Tibial artery (tissue), 4 donors: ENCODE measurements at regions not wholly inside any gene's neighbourhood (a gene's known extent, or its start where the extent isn't known, plus 50 kb on each side); places are given as distances from the start of the nearest gene placed in this dataset.

ENCODE experiments used
- DNase-seq, 2 donors: peaks; one replicate each; pipeline ENCODE4 v3.0.0-alpha.2; 2019
- H3K27ac ChIP-seq, 2 donors: fragments of 200-600 bp; sonication (generic) in 1 of 2; 1 replicate in 1 of 2; 2 replicates in 1 of 2; pipeline ENCODE4 v1.5.1; 2018 to 2019; ENCODE audit warnings: mild to moderate bottlenecking in 1 of 2
- H3K27me3 ChIP-seq, 2 donors: fragments of 200-600 bp; sonication (generic) in 1 of 2; one replicate each; pipeline versions ENCODE4 v1.5.1 to v1.6.0; 2016 to 2019
- H3K36me3 ChIP-seq, 3 donors: fragments of 200-600 bp; sonication (generic) in 2 of 3; one replicate each; pipeline ENCODE4 v1.5.1; 2016 to 2019; ENCODE audit warnings: mild to moderate bottlenecking in 2 of 3
- H3K4me1 ChIP-seq, 4 donors: fragments of 200-600 bp; sonication (generic) in 2 of 4; 1 replicate in 3 of 4; 2 replicates in 1 of 4; pipeline ENCODE4 v1.5.1; 2016 to 2019
- H3K4me3 ChIP-seq, 2 donors: fragments of 200-600 bp; sonication (generic) in 1 of 2; 1 replicate in 1 of 2; 2 replicates in 1 of 2; pipeline ENCODE4 v1.5.1; 2018 to 2019; ENCODE audit warnings: mild to moderate bottlenecking in 2 of 2
- H3K9me3 ChIP-seq, 3 donors: fragments of 200-600 bp; sonication (generic) in 1 of 3; one replicate each; pipeline ENCODE4 v1.5.1; 2016 to 2019
- intact Hi-C: fragments of 100-400 bp; cut with DNase I; formaldehyde crosslinking; loops from one replicate; pipeline ENCODE4 v1.15.0; 2023; ENCODE audit warnings: low total_unique reads
- TF ChIP-seq, protein P1 (sequence below), 2 experiments: fragments of 200-600 bp in 1 of 2; fragments of 450-650 bp in 1 of 2; IDR thresholded peaks; one replicate each; pipeline ENCODE4 v1.5.1; 2017 to 2019; ENCODE audit warnings: antibody characterized with exemption in 2 of 2, mild to moderate bottlenecking in 1 of 2, moderate library complexity in 1 of 2

DNA sequence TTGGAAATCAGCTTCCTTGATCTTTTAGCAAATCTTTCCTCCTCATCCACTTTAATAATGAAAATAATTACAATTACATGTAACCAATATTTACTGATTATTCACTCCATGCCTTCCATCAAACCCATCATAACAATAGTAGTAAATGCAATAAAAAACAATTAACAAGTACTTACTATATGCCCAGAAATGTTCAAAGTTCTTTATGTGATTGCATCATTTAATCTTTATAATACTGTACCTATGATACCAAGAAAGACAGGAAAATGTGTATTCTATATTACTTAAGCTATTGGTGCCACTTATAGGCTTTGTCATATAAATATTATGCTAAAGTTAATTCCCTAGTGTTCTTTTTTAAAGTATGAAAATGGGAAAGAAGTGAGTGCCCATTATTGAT, 210.2 kb upstream of the PKDCC start:
- intact Hi-C loops = no loop called here
- Histone ChIP-seq H3K9me3 (no peaks in the 10 kb centered on the region), H3K4me3 (no peak overlapping the region), H3K4me1 (peaks cover 0 to 12% (median 8%) of the 10 kb centered on the region in 4 donors), H3K36me3 (no peaks in the 10 kb centered on the region), H3K27ac (no peak overlapping the region), H3K27me3 (peaks cover 0 to 3% of the 10 kb centered on the region in 2 donors)
- TF ChIP-seq, protein P1, sequence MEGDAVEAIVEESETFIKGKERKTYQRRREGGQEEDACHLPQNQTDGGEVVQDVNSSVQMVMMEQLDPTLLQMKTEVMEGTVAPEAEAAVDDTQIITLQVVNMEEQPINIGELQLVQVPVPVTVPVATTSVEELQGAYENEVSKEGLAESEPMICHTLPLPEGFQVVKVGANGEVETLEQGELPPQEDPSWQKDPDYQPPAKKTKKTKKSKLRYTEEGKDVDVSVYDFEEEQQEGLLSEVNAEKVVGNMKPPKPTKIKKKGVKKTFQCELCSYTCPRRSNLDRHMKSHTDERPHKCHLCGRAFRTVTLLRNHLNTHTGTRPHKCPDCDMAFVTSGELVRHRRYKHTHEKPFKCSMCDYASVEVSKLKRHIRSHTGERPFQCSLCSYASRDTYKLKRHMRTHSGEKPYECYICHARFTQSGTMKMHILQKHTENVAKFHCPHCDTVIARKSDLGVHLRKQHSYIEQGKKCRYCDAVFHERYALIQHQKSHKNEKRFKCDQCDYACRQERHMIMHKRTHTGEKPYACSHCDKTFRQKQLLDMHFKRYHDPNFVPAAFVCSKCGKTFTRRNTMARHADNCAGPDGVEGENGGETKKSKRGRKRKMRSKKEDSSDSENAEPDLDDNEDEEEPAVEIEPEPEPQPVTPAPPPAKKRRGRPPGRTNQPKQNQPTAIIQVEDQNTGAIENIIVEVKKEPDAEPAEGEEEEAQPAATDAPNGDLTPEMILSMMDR (IDR thresholded peaks at IDR 0.05) = no peak
- DNase-seq = no peak

DNA sequence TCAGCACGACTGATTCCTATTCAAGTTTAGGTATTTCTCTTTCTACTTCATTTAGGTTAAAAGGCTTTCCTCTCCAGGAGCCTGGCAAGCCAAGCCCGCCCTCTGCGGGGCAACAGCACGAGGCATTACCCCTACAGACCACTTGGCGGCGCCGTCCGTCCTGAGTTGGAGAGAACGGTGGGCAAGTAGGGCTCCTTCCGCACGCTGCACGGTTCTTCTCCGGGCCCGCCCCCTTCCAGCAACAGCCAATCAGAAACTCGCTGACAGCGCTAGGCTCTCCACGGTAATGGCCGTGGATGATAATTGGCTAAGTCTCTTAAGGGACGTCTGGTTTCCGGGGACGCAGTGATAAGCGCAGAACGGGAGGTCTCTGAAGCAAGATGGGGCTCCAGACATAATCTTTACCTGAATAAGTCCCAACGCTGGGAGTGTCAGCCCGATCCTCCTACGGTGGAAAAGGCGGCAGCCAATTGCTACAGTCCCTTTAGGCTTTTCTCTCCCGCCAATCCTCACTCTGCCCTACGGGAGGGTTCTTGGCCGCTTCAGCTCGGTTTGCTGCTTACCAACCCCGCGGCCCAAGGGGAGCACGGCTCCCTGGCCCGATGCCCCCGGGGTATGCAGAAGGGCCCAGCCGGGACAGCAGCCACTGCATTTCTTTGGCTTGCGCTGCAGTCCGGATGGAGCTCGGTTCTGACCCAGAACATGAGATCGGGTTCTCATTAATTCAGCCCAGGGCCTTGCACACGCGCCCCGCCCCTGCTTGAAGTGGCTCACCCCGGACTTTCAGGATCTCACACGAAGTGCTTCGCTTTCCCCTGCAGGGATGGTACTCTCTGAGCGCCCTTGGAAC, 206.9 kb upstream of the PKDCC start:
- Histone ChIP-seq H3K4me3 (peak overlapping the region; percentile 66 to 89), H3K27ac (peak overlapping the region; percentile 74 to 87), H3K36me3 (no peaks in the 10 kb centered on the region), H3K4me1 (peaks cover 0 to 12% (median 8%) of the 10 kb centered on the region in 4 donors), H3K9me3 (no peaks in the 10 kb centered on the region), H3K27me3 (peaks cover 0 to 8% of the 10 kb centered on the region in 2 donors)
- TF ChIP-seq, protein P1 (IDR thresholded peaks at IDR 0.05) = peak; percentile 86 to 95
- peak; percentile 93 to 98 for DNase-seq
- intact Hi-C loops = no loop called here

DNA sequence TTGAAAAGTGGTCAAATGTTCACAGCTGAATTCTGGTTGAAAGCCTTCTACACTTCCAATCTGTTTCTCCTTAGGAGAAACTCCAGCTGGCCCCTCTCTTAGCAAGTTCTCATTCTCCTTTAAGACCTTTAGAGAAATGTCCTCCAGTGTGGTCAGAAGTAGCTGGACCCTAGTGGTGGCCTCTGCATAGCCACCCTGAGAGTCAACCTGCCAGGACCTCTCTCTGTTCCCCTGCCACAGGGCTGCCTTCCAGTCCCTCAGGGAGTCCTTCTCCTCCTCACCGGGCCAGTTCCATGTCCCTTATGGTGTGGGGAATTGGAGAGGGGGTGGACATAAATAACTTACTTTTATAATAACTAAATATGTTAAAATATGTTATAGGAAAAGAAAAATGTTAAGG, 200.9 kb upstream of the PKDCC start:
- no peaks in the 10 kb centered on the region for H3K9me3 ChIP-seq
- no peaks in the 10 kb centered on the region for H3K36me3 ChIP-seq
- peaks cover 0 to under 1% (median 0%) of the 10 kb centered on the region in 4 donors for H3K4me1 ChIP-seq
- peaks cover 0 to 25% of the 10 kb centered on the region in 2 donors for H3K27me3 ChIP-seq
- TF ChIP-seq, protein P1 (IDR thresholded peaks at IDR 0.05) = no peak
- DNase-seq = no peak
- no peak overlapping the region for H3K27ac ChIP-seq
- intact Hi-C loops = no loop called here
- no peak overlapping the region for H3K4me3 ChIP-seq

DNA sequence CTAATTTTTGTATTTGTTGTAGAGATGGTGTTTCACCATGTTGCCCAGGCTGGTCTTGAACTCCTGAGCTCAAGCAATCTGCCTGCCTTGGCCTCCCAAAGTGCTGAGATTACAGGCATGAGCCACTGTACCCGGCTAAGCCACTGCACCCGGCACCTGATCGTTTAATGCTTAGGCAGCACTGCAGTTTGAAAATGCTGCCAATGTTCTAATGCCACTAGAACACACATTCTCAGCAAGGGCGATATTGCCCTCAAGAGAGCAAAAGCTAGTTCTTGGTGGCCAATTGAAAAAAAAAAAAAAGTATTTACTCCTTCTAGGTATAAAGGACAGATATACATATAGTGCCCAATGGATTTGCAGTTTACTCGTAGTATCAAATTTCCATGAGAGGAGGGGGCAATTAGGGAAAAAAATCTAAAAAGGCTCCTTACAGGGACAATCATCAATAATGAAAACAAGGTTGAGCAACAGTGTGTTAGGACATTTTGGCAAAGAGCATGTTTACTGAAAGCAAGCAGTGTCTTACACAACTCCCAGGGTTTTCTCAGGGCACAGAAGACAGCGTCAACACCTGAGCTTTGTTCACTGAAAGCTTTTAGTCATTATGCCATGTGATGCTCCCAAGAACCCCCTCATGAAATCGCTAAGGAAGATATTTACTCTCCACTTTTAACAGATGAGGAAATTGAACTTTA, 199.9 kb upstream of the PKDCC start:
- H3K27ac ChIP-seq = no peak overlapping the region
- no peak for DNase-seq

DNA sequence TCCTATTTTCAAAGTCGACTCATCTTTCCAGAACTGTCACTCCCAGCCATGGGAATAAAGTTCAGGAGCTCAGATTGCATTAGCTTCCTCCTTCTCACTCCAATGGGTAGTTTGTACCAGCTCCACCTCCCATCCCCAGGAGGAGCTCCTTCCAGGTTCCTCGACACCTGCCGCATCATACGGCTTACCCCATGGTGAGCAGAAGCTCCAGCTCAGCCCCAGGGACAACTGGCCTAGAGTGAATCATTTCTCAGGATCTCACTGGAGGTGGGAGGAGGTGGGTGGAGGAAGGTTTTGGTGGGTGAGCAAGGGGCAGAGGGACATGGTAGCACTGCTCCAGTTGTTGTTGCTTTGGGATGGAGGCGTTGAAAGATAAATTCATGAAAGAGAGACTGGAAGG, 196.3 kb upstream of the PKDCC start:
- Histone ChIP-seq H3K27ac (no peak overlapping the region), H3K4me1 (no peaks in the 10 kb centered on the region)
- intact Hi-C loops = loop anchor here (5.0 kb wide), 1 partner anchor 236 kb away; no protein-coding TSS in a partner anchor

More for the DNA sequence above, 199.9 kb upstream of the PKDCC start:
- Histone ChIP-seq H3K36me3 (no peaks in the 10 kb centered on the region), H3K27me3 (peaks cover 0 to 25% of the 10 kb centered on the region in 2 donors), H3K4me3 (no peak overlapping the region), H3K4me1 (no peaks in the 10 kb centered on the region), H3K9me3 (no peaks in the 10 kb centered on the region)
- TF ChIP-seq, protein P1 (IDR thresholded peaks at IDR 0.05) = no peak
- intact Hi-C loops = no loop called here

More for the DNA sequence above, 196.3 kb upstream of the PKDCC start:
- H3K4me3 ChIP-seq = no peak overlapping the region
- no peaks in the 10 kb centered on the region for H3K9me3 ChIP-seq
- H3K27me3 ChIP-seq = peaks cover 0 to 14% of the 10 kb centered on the region in 2 donors
- TF ChIP-seq, protein P1 (IDR thresholded peaks at IDR 0.05) = no peak
- DNase-seq = no peak
- H3K36me3 ChIP-seq = no peaks in the 10 kb centered on the region
